SK-N-DZ (cell line): ENCODE measurements at regions not wholly inside any gene's neighbourhood (a gene's known extent, or its start where the extent isn't known, plus 50 kb on each side); places are given as distances from the start of the nearest gene placed in this dataset.

ENCODE experiments used
- DNase-seq: peaks from one replicate; pipeline ENCODE4 v3.0.0-alpha.2; 2015; ENCODE audit warnings: low spot score

DNA sequence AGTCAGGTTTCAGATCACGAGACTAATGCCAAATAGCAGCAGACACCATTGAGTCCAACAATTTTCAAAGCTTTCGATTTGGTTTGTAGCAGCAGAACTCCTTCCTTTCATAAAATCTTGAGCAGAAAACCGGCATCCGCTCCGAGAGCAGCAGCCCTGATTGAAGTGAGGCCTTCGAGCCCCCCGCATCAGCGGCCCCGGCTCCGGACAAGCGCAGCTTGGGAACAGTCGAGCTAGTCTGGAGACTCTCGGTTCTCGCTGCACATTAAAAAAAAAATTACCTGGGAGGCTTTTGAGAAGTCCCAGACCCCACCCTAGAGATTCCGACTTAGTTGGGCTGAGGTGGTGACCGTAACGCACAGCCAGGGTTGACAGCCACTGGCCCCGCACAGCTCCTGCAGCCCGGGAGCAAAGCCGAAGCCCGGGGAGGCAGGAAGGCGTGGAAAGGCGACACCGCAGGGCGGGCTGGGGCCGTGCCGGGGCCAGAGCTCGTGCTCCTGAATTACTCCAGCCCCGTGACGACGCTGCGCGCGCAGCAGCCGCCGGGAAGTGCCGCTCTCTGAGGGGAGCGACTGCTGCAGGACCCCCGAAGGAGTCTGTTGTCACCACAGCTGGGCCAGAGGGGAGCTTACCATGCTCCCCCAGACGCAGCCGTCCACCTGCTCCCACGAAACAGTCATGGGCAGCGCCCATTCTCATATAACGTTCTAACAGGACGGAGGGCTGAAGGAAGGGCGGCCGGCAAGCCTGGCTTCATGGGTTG, 57.8 kb downstream of the SPATA19 start:
- DNase-seq, result no peak

- no peak for DNase-seq
Observed at GRCh38 chr11:133785795-133786340, 59.4 kb downstream of the SPATA19 start.

DNA sequence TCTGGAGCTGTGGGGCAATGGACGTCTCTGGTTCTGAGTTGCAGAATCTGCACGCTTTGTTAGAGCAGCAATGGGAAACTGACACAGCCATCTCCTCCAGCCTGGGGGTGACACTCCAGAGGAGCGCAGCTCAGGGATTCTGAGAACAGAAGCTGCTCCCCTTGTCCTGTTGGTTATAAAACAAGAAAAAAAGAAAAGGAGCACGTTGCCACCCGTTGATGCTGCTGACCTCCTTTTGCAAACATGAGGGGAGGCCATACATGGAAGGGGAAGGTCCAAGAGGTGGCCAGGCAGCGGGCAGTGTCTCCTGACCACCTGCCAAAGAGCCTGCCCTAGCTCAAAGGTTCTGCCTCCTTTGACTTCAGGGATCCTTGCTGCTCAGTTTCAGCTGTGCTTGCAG, 61.0 kb downstream of the SPATA19 start:
- no peak for DNase-seq

DNA sequence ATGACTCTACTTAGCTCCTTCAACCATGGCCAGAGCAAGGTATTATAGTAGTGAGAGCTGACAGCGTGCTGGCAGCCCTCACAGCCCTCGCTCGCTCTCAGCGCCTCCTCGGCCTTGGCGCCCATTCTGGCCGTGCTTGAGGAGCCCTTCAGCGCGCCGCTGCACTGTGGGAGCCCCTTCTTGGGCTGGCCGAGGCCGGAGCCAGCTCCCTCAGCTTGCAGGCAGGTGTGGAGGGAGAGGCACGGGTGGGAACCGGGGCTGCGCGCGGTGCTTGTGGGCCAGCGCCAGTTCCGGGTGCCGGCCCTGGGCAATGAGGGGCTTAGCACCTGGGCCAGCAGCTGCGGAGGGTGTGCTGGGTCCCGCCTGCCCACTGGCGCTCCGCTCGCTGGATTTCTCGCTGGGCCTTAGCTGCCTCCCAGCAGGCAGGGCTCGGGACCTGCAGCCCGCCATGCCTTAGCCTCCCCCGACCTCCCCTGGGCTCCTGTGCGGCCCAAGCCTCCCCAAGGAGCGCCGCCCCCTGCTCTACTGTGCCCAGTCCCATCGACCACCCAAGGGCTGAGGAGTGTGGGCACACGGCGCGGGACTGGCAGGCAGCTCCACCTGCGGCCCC, 63.1 kb downstream of the SPATA19 start:
- no peak for DNase-seq

DNA sequence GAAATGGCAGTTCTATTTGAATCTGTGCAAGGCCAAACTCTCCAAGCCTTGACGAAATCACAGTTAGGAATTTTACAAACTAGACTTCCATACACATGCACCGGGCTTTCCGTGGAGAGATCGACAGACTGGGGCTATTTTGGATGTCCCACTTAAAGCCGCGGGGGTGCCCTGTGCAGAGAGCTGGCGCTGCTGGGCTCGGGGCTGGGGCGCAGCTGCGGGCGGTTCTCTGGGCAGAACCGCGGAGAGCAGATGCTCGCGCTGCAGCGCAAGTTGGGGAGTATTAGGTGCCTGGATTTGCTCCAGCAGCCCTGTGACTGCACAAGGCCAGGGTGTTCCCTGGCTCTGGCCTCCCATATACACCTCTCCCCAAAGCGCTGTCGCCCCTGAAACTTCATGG, 67.2 kb downstream of the SPATA19 start:
- no peak for DNase-seq

DNA sequence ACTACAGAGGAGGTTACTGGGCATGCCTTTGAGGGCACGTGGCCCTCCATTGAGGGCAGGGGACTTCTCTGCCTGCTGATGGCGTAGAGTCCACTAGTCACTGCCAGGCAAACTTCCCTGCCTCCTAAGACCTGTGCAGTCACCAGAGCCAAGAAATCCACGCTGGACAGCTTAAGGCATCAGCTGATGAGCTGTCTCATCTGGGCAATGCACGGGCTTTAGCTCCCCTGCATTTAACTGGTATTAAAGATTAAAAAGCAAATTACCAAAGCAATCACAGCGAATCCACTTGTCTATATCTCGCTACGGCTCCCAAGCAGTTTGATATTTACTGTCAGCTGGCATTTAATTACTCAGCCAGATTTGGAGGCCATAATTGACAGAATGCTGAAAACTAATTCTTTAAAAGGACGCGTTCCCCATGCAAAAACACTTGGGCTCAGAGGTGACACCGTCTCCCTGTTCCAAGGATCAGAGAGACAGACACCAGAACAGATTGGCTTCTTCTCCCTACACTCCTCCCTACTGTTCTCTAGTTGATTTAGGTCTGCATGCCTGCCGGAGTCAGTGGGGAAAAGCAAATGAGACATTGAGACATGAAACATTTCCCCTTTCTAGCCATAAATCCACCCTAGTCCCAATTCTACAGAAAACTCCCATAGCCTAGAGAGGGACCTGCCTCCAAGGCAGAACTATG, 68.5 kb downstream of the SPATA19 start:
- no peak for DNase-seq

DNA sequence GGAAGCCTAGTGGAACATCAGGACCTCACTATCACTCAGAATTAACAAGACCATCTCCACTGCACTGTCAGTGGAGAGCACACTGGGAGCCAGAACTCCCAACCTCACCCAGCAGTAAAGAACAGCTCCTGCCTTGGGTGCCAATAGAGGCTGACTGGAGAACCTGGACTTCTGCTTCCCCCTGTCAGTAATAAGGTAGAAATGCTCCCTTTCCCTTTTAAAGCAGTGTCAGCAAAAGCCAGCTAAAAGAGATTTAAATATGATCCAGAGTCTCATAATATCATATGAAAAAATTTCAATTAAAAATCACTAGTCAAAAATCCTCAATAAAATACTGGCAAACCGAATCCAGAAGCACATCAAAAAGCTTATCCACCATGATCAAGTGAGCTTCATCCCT, 82.8 kb downstream of the SPATA19 start:
- no peak for DNase-seq

- no peak for DNase-seq
Observed at GRCh38 chr11:133753150-133753549, 92.2 kb downstream of the SPATA19 start.

DNA sequence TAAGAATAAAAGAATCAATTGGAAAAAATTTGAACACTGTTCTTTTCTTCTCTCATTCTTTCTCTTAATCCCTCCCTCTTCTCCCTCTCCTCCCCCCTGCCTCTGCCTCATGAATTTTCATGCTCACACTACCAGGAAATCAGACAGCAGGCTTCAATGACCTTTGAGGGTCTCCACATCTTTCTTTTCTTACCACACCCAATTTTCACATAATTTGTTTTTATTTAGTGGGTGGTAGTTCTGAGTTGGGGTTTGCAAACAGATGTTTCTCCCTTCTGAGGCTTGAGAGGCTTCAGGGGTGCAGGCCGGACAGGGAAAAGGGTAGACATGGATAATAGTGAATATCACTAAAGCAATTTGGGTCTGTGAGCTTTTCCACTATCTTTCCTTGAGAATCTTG, 95.5 kb downstream of the SPATA19 start:
- no peak for DNase-seq

DNA sequence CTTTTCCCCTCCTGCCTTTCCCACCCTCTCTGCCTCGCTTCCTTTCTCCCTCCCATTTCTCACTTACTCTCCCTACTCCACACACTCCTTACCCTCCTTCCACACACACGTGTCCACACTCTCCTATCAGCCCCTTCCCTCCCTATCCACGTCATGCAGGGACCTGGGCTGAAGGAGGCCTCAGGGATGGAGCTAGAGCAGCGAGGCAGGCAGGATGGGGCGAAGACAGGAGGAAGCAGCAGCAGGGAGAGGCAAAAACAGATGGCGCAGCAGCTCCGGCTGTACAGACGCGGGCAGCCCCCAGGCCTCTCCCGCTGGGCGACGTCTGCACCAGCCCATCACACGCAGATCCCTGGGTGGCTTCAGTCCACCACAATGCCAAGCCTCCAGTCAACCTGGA, 97.9 kb downstream of the SPATA19 start:
- DNase-seq, result no peak

DNA sequence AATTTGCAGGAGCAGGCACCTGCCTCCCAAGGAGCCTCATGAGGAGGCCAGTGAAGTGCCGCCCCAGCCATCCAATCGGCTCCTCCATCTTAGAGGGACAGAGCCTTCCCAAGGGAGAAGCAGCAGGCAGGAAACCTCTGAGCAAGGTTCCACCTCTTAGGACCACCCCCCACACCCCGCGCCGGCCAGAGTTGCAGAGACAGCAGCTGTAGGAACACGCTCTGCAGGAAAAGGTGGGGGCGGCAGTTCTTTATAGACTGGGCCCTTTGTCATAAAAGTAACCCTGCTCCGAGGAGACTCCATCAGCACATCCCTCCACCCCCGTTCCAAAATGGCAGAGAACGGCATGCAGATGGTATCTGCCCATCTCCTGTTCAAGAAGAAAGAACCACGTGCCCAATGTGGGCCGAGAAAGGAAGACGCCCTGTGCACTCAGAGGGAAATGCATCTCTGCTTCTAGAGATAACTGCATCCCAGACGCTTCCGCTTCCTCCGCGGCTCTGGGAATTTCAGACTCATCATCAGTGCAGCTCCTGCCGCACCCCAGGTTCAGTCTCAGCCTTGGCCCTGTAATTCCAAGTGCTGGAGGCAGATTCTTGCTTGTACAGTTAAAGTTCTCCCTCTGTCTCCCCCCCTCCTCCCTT, 98.5 kb downstream of the SPATA19 start:
- no peak for DNase-seq

- no peak for DNase-seq
Observed at GRCh38 chr11:133745791-133746190, 99.5 kb downstream of the SPATA19 start.

DNA sequence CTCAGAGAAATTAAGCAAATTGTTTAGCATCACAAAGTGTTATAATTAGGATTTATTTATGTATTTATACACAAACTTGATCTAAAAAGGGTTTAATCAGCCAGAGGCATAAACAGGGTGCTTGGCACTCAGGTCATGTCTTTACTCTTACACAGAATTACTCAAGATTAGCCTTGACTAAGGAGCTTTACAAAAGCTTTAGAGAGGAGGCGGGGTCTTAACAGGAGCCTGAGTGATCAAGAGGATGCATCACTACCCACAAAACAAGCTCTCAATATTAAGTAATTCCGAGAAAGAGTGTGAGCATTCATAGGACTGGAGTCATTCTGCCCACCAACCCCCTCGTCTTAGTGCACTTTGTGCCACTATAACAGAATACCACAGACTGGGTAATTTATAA, 103.0 kb downstream of the SPATA19 start:
- no peak for DNase-seq

- DNase-seq, result no peak
Observed at GRCh38 chr11:133740963-133741362, 104.3 kb downstream of the SPATA19 start.

DNA sequence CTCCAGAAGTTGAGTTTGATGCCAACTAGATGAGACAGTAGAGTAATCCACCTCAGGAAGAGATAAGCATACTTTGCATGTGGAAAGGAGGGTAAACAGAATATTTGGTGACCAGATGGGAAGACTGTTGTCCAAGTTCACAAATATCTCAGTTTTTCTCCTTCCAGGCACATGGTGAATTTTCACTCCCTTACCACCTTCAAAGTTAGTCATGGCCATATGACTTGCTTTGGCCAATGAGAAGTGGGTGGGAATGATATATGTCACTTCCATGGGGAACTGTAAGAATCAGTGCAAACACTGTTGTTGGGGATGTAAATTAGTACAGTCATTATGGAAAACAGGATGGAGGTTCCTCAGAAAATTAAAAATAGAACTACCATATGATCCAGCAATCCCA, 105.8 kb downstream of the SPATA19 start:
- no peak for DNase-seq

- no peak for DNase-seq
Observed at GRCh38 chr11:133738624-133739023, 106.7 kb downstream of the SPATA19 start.

- no peak for DNase-seq
Observed at GRCh38 chr11:133733631-133734030, 111.7 kb downstream of the SPATA19 start.

DNA sequence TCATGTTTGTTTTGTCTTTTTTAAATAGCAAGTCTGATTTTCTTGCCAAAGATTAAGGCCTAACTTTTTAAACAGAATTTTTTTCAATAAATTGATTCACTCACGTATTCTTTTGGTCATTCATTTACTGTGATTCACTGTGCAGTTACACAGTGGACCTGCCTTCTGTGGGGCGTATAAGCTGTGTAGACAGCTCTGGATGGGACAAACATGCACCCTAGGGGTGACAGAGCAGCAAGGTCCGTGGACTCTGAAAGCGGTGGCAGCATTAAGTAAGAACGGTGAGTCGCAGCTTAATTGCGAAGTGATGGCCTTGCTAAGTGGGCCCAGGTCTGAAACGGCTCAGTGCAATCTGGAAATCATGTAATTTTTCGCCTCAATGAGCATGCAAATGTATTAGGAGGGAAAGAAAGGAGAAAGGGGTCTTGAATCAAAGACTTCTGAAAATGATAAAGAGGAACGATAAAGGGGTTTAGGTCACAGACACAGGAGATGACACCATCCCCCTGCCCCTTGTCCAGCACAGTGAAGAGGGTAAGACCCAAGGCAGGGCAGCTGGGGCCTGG, 113.1 kb downstream of the SPATA19 start:
- no peak for DNase-seq

DNA sequence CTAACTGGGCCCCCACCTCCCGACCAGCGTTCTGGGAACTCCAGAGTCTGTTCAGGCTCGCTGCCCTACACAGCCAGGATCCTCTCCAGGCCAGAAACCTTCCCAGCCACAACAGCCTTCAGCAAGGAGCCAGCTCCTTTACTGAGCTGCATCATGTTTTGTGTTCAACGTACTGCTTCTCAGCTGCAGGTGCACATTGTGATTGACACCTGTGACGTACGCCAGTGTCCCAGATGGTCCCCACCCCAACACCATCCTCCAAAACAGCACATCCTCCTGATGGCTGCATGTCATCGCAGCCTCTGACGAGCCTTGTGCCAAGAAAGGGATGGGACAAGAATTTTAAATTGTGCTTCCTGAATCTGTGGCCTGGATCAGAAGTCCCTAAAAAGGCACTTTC, 117.5 kb downstream of the SPATA19 start:
- DNase-seq, result no peak

GRCh38 chr11:133726542-133726941, 118.8 kb downstream of the SPATA19 start:
- no peak for DNase-seq

DNA sequence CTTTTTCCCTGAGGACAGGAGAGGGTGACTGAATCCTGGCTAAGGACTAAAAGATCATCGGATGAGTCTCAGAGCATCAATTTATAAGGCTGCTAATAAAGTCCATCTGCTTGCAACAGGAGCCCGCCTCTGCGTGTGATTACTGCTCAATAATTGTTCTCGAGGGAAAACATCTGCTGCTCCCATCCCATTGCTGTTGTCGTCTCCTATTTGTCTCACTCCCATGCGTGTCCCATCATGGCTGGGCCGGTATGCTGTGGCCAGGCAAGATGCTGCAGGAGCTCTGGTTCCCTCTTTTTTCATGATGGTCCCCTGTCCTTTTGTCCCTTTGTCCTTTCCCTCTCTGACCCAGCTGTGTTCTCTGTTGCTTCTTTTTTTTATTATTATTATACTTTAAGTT, 121.2 kb downstream of the SPATA19 start:
- DNase-seq, result no peak

GRCh38 chr11:133723056-133723455, 122.3 kb downstream of the SPATA19 start:
- no peak for DNase-seq
